SK-N-DZ (cell line): ENCODE measurements at regions not wholly inside any gene's neighbourhood (a gene's known extent, or its start where the extent isn't known, plus 50 kb on each side); places are given as distances from the start of the nearest gene placed in this dataset.
"Not testable (repeated sequence)": the region's sequence is repeated elsewhere in the genome, so short reads cannot be mapped to it uniquely, and the experiment has no call there.

Experiments used
- DNase-seq: peaks from one replicate; pipeline ENCODE4 v3.0.0-alpha.2; 2015; ENCODE audit warnings: low spot score

GRCh38 chr16:79898703-79899102 lies 298.2 kb upstream of the MAF start:
- no peak for DNase-seq

- DNase-seq = no peak
These were observed 297.1 kb upstream of the MAF start for GRCh38 chr16:79897453-79898146.

- DNase-seq = no peak
These were observed 296.5 kb upstream of the MAF start for GRCh38 chr16:79897104-79897452.

GRCh38 chr16:79895917-79896203 lies 295.3 kb upstream of the MAF start:
- no peak for DNase-seq

- no peak for DNase-seq
These were observed 294.7 kb upstream of the MAF start for GRCh38 chr16:79895053-79895916.

- no peak for DNase-seq
These were observed 292.9 kb upstream of the MAF start for GRCh38 chr16:79893445-79893844.

- DNase-seq = no peak
These were observed 291.7 kb upstream of the MAF start for GRCh38 chr16:79892278-79892677.

GRCh38 chr16:79891458-79891857 lies 290.9 kb upstream of the MAF start:
- DNase-seq = no peak

GRCh38 chr16:79887541-79888540 lies 287.3 kb upstream of the MAF start:
- no peak for DNase-seq

- DNase-seq = no peak
These were observed 284.8 kb upstream of the MAF start for GRCh38 chr16:79885320-79885719.

GRCh38 chr16:79883494-79883893 lies 283.0 kb upstream of the MAF start:
- DNase-seq = no peak

GRCh38 chr16:79882340-79883005 lies 281.9 kb upstream of the MAF start:
- DNase-seq = no peak

GRCh38 chr16:79881107-79881506 lies 280.6 kb upstream of the MAF start:
- DNase-seq = not testable (repeated sequence)

- DNase-seq = no peak
These were observed 275.8 kb upstream of the MAF start for GRCh38 chr16:79876332-79876730.

GRCh38 chr16:79874391-79874790 lies 273.9 kb upstream of the MAF start:
- DNase-seq = no peak

- DNase-seq = no peak
These were observed 273.3 kb upstream of the MAF start for GRCh38 chr16:79873825-79874224.

- DNase-seq = no peak
These were observed 271.4 kb upstream of the MAF start for GRCh38 chr16:79871906-79872305.

GRCh38 chr16:79870016-79870886 lies 269.7 kb upstream of the MAF start:
- no peak for DNase-seq

GRCh38 chr16:79869304-79870015 lies 268.9 kb upstream of the MAF start:
- DNase-seq = no peak

GRCh38 chr16:79868841-79869240 lies 268.3 kb upstream of the MAF start:
- no peak for DNase-seq
